CD14-positive monocyte (primary cell): ENCODE measurements at regions not wholly inside any gene's neighbourhood (a gene's known extent, or its start where the extent isn't known, plus 50 kb on each side); places are given as distances from the start of the nearest gene placed in this dataset.

Experiments used
- DNase-seq, 3 donors: peaks; one replicate each; pipeline ENCODE4 v3.0.0-alpha.2; 2011 to 2022
- H2AFZ ChIP-seq: 2 replicates; pipeline ENCODE4 v1.6.0; 2012; ENCODE audit warnings: mild to moderate bottlenecking, low read depth, low read length, inconsistent platforms; ENCODE audit not compliant: insufficient read depth, poor library complexity, severe bottlenecking
- H3K27ac ChIP-seq, 2 donors: 1 replicate in 1 of 2; 2 replicates in 1 of 2; pipeline ENCODE4 v1.5.1; 2012 to 2013; ENCODE audit warnings: low read length in 2 of 2, control low read depth in 1 of 2, inconsistent platforms in 1 of 2, low read depth in 1 of 2, mild to moderate bottlenecking in 1 of 2
- H3K27me3 ChIP-seq, 2 donors: one replicate each; pipeline versions ENCODE4 v1.6.0 to v1.6.1; 2011 to 2013; ENCODE audit warnings: low read length in 2 of 2; ENCODE audit not compliant: control insufficient read depth in 2 of 2, insufficient read depth in 2 of 2
- H3K36me3 ChIP-seq, 2 donors: replicated peaks in 1 of 2; 1 replicate in 1 of 2; 2 replicates in 1 of 2; pipeline versions ENCODE4 v1.5.1 to v1.6.1; 2012 to 2013; ENCODE audit warnings: low read length in 2 of 2, control low read depth in 1 of 2, inconsistent platforms in 1 of 2, mild to moderate bottlenecking in 1 of 2; ENCODE audit not compliant: insufficient read depth in 2 of 2, control insufficient read depth in 1 of 2
- H3K4me1 ChIP-seq, 2 donors: 1 replicate in 1 of 2; 2 replicates in 1 of 2; pipeline versions ENCODE4 v1.5.1 to v1.6.1; 2012 to 2013; ENCODE audit warnings: low read length in 2 of 2, control low read depth in 1 of 2, inconsistent platforms in 1 of 2, mild to moderate bottlenecking in 1 of 2, moderate library complexity in 1 of 2; ENCODE audit not compliant: insufficient read depth in 2 of 2, control insufficient read depth in 1 of 2
- H3K4me2 ChIP-seq: replicated peaks from 2 replicates; pipeline ENCODE3; 2012; ENCODE audit warnings: low read length, moderate library complexity, mild to moderate bottlenecking; ENCODE audit not compliant: poor library complexity, severe bottlenecking; ENCODE audit errors: extremely low read depth
- H3K4me3 ChIP-seq, 3 experiments: fragments of 200-600 bp in 1 of 3; sonication (generic) in 1 of 3; replicated peaks in 1 of 3; 1 replicate in 2 of 3; 2 replicates in 1 of 3; pipeline ENCODE4 v1.5.1; 2011 to 2013; ENCODE audit warnings: low read length in 3 of 3, mild to moderate bottlenecking in 3 of 3, control low read depth in 2 of 3, low read depth in 2 of 3, inconsistent platforms in 1 of 3, moderate library complexity in 1 of 3
- H3K79me2 ChIP-seq: 2 replicates; pipeline ENCODE4 v1.6.0; 2012; ENCODE audit warnings: mild to moderate bottlenecking, control low read depth, inconsistent platforms, low read length, moderate library complexity; ENCODE audit not compliant: insufficient read depth
- H3K9ac ChIP-seq: 2 replicates; pipeline ENCODE4 v1.6.0; 2017; ENCODE audit warnings: low read length, mild to moderate bottlenecking; ENCODE audit not compliant: insufficient read depth, poor library complexity, severe bottlenecking
- H3K9me3 ChIP-seq, 2 donors: replicated peaks in 1 of 2; 1 replicate in 1 of 2; 2 replicates in 1 of 2; pipeline versions ENCODE4 v1.5.1 to v1.6.1; 2012 to 2013; ENCODE audit warnings: low read length in 2 of 2, control low read depth in 1 of 2; ENCODE audit not compliant: control insufficient read depth in 1 of 2, insufficient read depth in 1 of 2
- H4K20me1 ChIP-seq: 2 replicates; pipeline ENCODE4 v1.6.0; 2012; ENCODE audit warnings: mild to moderate bottlenecking, low read length, control low read depth, moderate library complexity; ENCODE audit not compliant: insufficient read depth
- H3K27ac Mint-ChIP-seq, 7 donors: one replicate each; pipeline ENCODE4 v1.8.0; 2020; ENCODE audit warnings: mild to moderate bottlenecking in 7 of 7, mixed read lengths in 7 of 7, moderate library complexity in 6 of 7, inconsistent platforms in 2 of 7
- H3K27me3 Mint-ChIP-seq, 3 donors: one replicate each; pipeline ENCODE4 v1.8.0; 2021 to 2022; ENCODE audit warnings: low read depth in 3 of 3, mild to moderate bottlenecking in 3 of 3, mixed read lengths in 3 of 3, moderate library complexity in 3 of 3, inconsistent platforms in 1 of 3
- H3K36me3 Mint-ChIP-seq, 2 donors: one replicate each; pipeline ENCODE4 v1.8.0; 2020; ENCODE audit warnings: mixed read lengths in 2 of 2, inconsistent platforms in 1 of 2, mild to moderate bottlenecking in 1 of 2
- H3K4me1 Mint-ChIP-seq: one replicate; pipeline ENCODE4 v1.8.0; 2020; ENCODE audit warnings: mild to moderate bottlenecking, mixed read lengths
- H3K4me3 Mint-ChIP-seq, 2 donors: one replicate each; pipeline ENCODE4 v1.8.0; 2020; ENCODE audit warnings: mild to moderate bottlenecking in 2 of 2, mixed read lengths in 2 of 2, moderate library complexity in 1 of 2
- H3K9me3 Mint-ChIP-seq, 7 donors: one replicate each; pipeline ENCODE4 v1.8.0; 2020 to 2022; ENCODE audit warnings: mixed read lengths in 7 of 7, mild to moderate bottlenecking in 6 of 7, moderate library complexity in 6 of 7, inconsistent platforms in 2 of 7
- CTCF ChIP-seq: fragments of 200-600 bp; IDR thresholded peaks from one replicate; pipeline ENCODE4 v1.8.0; 2022; ENCODE audit warnings: antibody characterized with exemption, mild to moderate bottlenecking
- WGBS: methylation state at CpG from one replicate; pipeline ENCODE4 v1.1.5; 2013; ENCODE audit warnings: missing lambda C conversion rate; ENCODE audit not compliant: insufficient coverage; 5-methylcytosine and 5-hydroxymethylcytosine counted together
- intact Hi-C, 2 donors: fragments of 100-400 bp; cut with micrococcal nuclease; formaldehyde crosslinking; loops; one replicate each; pipeline versions ENCODE4 v1.15.0 to v1.15.1; 2023

- Histone ChIP-seq H3K9me3 (peaks cover 0 to 21% of the 10 kb centered on the region in 2 donors), H3K27me3 (no peaks in the 10 kb centered on the region), H3K79me2 (no peaks in the 10 kb centered on the region), H4K20me1 (no peaks in the 10 kb centered on the region), H3K36me3 (no peaks in the 10 kb centered on the region), H3K4me3 (no peak overlapping the region), H3K27ac (no peak overlapping the region), H3K9ac (no peak overlapping the region), H2AFZ (no peak overlapping the region), H3K4me1 (no peaks in the 10 kb centered on the region), H3K4me2 (no peak overlapping the region)
- Mint-ChIP-seq H3K36me3 (no peaks in the 10 kb centered on the region), H3K4me1 (no peaks in the 10 kb centered on the region), H3K4me3 (no peak overlapping the region), H3K27me3 (no peaks in the 10 kb centered on the region), H3K9me3 (peaks cover 11 to 30% (median 13%) of the 10 kb centered on the region in 7 donors), H3K27ac (no peak overlapping the region)
- intact Hi-C loops = no loop called here
- TF ChIP-seq CTCF = no peak
- no peak for DNase-seq
- WGBS = 87% methylated on average over 3 of the region's 6 CpGs
Measured at GRCh38 chr2:66822186-66822585, 387.3 kb downstream of the MEIS1 start.

- 83% methylated on average over 2 of the region's 3 CpGs for WGBS
- intact Hi-C loops = no loop called here
- no peaks in the 10 kb centered on the region for H3K4me1 Mint-ChIP-seq
Measured at GRCh38 chr2:66824926-66825325, 390.0 kb downstream of the MEIS1 start.

More at GRCh38 chr2:66824926-66825325, 390.0 kb downstream of the MEIS1 start:
- Histone ChIP-seq H3K4me3 (no peak overlapping the region), H3K27me3 (no peaks in the 10 kb centered on the region), H3K9me3 (peaks cover 0 to 21% of the 10 kb centered on the region in 2 donors), H2AFZ (no peak overlapping the region), H3K9ac (no peak overlapping the region), H4K20me1 (no peaks in the 10 kb centered on the region), H3K36me3 (no peaks in the 10 kb centered on the region), H3K4me2 (no peak overlapping the region), H3K79me2 (no peaks in the 10 kb centered on the region), H3K27ac (no peak overlapping the region), H3K4me1 (no peaks in the 10 kb centered on the region)
- Mint-ChIP-seq H3K27ac (no peak overlapping the region), H3K27me3 (no peaks in the 10 kb centered on the region), H3K9me3 (peaks cover 9 to 21% (median 12%) of the 10 kb centered on the region in 7 donors), H3K4me3 (no peak overlapping the region), H3K36me3 (no peaks in the 10 kb centered on the region)
- DNase-seq = no peak
- TF ChIP-seq CTCF = no peak
